Transverse colon (tissue), 4 donors: ENCODE measurements at regions not wholly inside any gene's neighbourhood (a gene's known extent, or its start where the extent isn't known, plus 50 kb on each side); places are given as distances from the start of the nearest gene placed in this dataset.

Source experiments
- EP300 ChIP-seq: sonication (generic); formaldehyde crosslinking; IDR thresholded peaks from one replicate; pipeline ENCODE4 v1.6.1; 2017; ENCODE audit warnings: antibody characterized with exemption, low read depth
- POLR2A ChIP-seq: fragments of 450-650 bp; IDR thresholded peaks from one replicate; pipeline ENCODE4 v1.6.1; 2016; ENCODE audit warnings: antibody characterized with exemption, mild to moderate bottlenecking, moderate library complexity
- POLR2AphosphoS5 ChIP-seq, 3 donors: sonication (generic); formaldehyde crosslinking; IDR thresholded peaks; one replicate each; pipeline ENCODE4 v1.6.1; 2016; ENCODE audit warnings: antibody characterized with exemption in 3 of 3
- TF ChIP-seq, protein P1 (sequence below), 5 experiments: fragments of 200-600 bp in 3 of 5; fragments of 450-650 bp in 2 of 5; sonication (generic) in 3 of 5; IDR thresholded peaks; 1 replicate in 2 of 5; 2 replicates in 3 of 5; pipeline ENCODE4 v1.5.1; 2016 to 2017; ENCODE audit warnings: antibody characterized with exemption in 5 of 5, inconsistent platforms in 3 of 5, mild to moderate bottlenecking in 2 of 5, moderate library complexity in 1 of 5

DNA sequence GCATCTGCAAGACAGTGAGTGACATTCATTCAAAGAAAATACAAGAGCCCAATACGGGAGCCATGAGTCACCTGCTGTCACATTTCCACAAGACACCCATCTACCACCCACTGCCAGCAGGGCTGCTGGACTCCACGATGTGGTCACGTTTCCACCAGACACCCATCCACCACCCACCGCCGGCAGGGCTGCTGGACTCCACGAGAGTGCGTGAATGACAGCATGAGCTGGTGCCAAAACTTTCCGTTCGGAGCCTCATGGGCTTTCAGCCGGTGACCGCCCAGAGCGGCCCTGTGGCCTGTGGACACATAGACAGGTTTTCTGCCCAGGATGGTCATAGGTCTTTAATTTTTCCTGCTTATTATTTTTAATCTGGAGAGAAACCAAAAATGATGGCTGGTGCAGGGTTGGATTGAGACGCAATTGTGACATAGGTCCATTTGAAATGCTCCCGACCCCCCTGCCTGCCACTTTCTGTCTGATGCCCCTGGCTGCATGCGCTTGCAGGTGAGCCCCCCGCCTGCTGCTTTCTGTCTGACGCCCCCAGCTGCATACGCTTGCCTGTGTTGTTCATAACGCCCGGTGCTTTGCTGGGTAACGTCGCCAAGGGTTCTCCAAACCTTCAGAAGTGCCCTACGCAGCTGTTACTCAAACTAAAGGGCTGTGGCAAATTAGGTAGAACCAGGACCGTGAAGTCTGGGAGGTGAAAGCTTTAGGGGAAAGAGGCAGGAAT lies 59.1 kb upstream of the SMOC2 start:
- no peak for TF ChIP-seq POLR2A
- TF ChIP-seq, protein P1, sequence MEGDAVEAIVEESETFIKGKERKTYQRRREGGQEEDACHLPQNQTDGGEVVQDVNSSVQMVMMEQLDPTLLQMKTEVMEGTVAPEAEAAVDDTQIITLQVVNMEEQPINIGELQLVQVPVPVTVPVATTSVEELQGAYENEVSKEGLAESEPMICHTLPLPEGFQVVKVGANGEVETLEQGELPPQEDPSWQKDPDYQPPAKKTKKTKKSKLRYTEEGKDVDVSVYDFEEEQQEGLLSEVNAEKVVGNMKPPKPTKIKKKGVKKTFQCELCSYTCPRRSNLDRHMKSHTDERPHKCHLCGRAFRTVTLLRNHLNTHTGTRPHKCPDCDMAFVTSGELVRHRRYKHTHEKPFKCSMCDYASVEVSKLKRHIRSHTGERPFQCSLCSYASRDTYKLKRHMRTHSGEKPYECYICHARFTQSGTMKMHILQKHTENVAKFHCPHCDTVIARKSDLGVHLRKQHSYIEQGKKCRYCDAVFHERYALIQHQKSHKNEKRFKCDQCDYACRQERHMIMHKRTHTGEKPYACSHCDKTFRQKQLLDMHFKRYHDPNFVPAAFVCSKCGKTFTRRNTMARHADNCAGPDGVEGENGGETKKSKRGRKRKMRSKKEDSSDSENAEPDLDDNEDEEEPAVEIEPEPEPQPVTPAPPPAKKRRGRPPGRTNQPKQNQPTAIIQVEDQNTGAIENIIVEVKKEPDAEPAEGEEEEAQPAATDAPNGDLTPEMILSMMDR (IDR thresholded peaks at IDR 0.05): no peak
- no peak for TF ChIP-seq EP300
- no peak for TF ChIP-seq POLR2AphosphoS5 (IDR thresholded peaks at IDR 0.05)
